Activated CD8-positive, alpha-beta T cell treated with anti-CD3 and anti-CD28 coated beads, Interleukin-2, amount 10 ng/mL, durations not matched to agents 7 days and 5 days (primary cell): ENCODE measurements at regions not wholly inside any gene's neighbourhood (a gene's known extent, or its start where the extent isn't known, plus 50 kb on each side); places are given as distances from the start of the nearest gene placed in this dataset.
"Not testable (repeated sequence)": the region's sequence is repeated elsewhere in the genome, so short reads cannot be mapped to it uniquely, and the experiment has no call there.

ENCODE experiments used
- ATAC-seq: fragments of 150-1000 bp; cut with Tn5 transposase; one replicate; pipeline ENCODE4 v1.10.0; 2021; ENCODE audit warnings: moderate library complexity
- CTCF ChIA-PET: fragments of 350-600 bp; sonication (Branson Sonifier 250); formaldehyde crosslinking; loops from one replicate; lab custom pipeline; 2021; ENCODE audit warnings: antibody characterized with exemption; lab: Charles Lee
- POLR2A ChIA-PET: fragments of 350-600 bp; sonication (Branson Sonifier 250); formaldehyde crosslinking; loops from one replicate; lab custom pipeline; 2021; ENCODE audit warnings: antibody characterized with exemption; lab: Charles Lee
- DNase-seq: peaks from one replicate; pipeline ENCODE4 v3.0.0-alpha.2; 2020
- H3K27ac Mint-ChIP-seq: one replicate; pipeline ENCODE4 v1.8.0; 2021; ENCODE audit warnings: mild to moderate bottlenecking, mixed read lengths
- H3K27me3 Mint-ChIP-seq: one replicate; pipeline ENCODE4 v1.8.0; 2021; ENCODE audit warnings: low read depth, mixed read lengths
- H3K36me3 Mint-ChIP-seq: one replicate; pipeline ENCODE4 v1.8.0; 2021; ENCODE audit warnings: low read depth, mixed read lengths
- H3K4me1 Mint-ChIP-seq: one replicate; pipeline ENCODE4 v1.8.0; 2021; ENCODE audit warnings: low read depth, mixed read lengths
- H3K4me3 Mint-ChIP-seq: one replicate; pipeline ENCODE4 v1.8.0; 2021; ENCODE audit warnings: mild to moderate bottlenecking, mixed read lengths
- H3K9me3 Mint-ChIP-seq: one replicate; pipeline ENCODE4 v1.8.0; 2022; ENCODE audit warnings: mixed read lengths; ENCODE audit not compliant: insufficient read depth

DNA sequence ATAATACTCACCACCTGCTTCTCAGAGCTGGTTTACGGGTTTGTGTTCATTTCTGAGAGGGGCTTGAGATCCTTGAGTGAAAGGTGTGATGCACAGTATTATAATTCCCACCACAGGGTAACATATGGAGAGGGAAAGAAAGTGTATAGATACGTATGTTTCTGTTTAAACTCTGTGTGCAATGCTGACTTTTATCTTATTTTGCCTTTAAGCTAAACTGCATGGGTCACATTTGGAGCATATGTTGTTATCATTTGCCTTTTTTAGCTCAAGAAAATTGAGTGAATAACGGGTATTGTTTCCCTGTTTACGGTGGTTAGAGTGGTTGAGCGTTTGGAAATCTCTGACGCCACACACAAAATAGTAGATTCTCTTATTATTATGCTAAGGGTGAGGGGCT is 191.1 kb upstream of the NFIA start:
- ChIA-PET POLR2A (no interaction called here), CTCF (no interaction called here)
- Mint-ChIP-seq H3K9me3 (no peaks in the 10 kb centered on the region), H3K27ac (no peak overlapping the region), H3K4me3 (no peak overlapping the region), H3K36me3 (no peaks in the 10 kb centered on the region), H3K27me3 (peaks cover 2% of the 10 kb centered on the region), H3K4me1 (no peaks in the 10 kb centered on the region)
- no peak for DNase-seq
- no peak for ATAC-seq

DNA sequence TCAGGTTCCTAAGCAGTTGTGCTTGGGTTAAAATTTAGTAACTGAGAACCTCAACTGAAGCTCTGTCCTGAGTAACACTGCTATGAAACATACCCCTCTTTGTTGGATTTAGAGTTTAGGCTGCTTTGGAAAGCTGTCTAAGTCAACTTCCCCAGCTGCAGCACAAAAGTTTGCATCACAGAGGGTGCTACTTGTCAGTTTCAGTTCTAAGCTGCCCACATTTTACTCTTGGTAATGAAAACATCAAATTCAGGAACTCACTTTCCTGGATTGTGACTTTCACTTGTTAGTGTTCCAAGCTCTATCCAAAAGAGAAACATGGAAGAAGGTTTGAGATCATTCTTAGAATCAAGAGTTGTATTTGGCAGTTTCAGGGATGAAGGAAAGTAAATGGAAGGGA is 191.7 kb upstream of the NFIA start:
- Mint-ChIP-seq H3K27me3 (peaks cover 7% of the 10 kb centered on the region), H3K4me3 (no peak overlapping the region), H3K4me1 (no peaks in the 10 kb centered on the region), H3K27ac (no peak overlapping the region), H3K36me3 (no peaks in the 10 kb centered on the region), H3K9me3 (no peaks in the 10 kb centered on the region)
- ATAC-seq = no peak
- no peak for DNase-seq
- ChIA-PET CTCF (no interaction called here), POLR2A (no interaction called here)

DNA sequence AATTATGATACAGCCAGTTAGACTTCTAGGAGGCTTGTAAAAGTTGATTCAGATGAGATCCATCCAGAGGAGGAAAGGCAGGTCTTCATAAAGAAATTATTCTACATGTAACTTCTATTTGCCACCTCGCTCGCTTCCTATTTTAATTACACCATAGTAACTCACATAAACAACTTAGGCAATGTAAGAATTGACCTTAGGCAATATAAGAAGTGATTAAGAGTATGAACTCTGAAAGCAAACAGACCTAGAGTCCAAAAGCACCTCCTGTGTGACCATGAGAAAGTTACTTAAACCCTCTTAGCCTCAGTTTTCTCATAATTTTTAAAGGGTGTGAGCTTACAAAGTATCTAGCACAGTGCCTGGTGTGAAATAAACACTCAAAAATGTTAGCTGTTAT is 192.7 kb upstream of the NFIA start:
- Mint-ChIP-seq H3K4me1 (no peaks in the 10 kb centered on the region), H3K27ac (no peak overlapping the region), H3K36me3 (no peaks in the 10 kb centered on the region), H3K27me3 (peaks cover 14% of the 10 kb centered on the region), H3K9me3 (no peaks in the 10 kb centered on the region), H3K4me3 (no peak overlapping the region)
- CTCF ChIA-PET = no interaction called here
- ATAC-seq (no peak), DNase-seq (no peak)
- POLR2A ChIA-PET = no interaction called here

- Mint-ChIP-seq H3K36me3 (no peaks in the 10 kb centered on the region), H3K9me3 (no peaks in the 10 kb centered on the region), H3K27me3 (peaks cover 14% of the 10 kb centered on the region), H3K4me3 (no peak overlapping the region), H3K27ac (no peak overlapping the region), H3K4me1 (no peaks in the 10 kb centered on the region)
- POLR2A ChIA-PET = no interaction called here
- CTCF ChIA-PET = no interaction called here
- ATAC-seq (no peak), DNase-seq (no peak)
These were observed 194.2 kb upstream of the NFIA start for GRCh38 chr1:60888126-60888525.

GRCh38 chr1:60886793-60887331 is 195.5 kb upstream of the NFIA start:
- no peaks in the 10 kb centered on the region for H3K9me3 Mint-ChIP-seq
- H3K27ac Mint-ChIP-seq = no peak overlapping the region
- ATAC-seq (no peak), DNase-seq (no peak)
- peaks cover 14% of the 10 kb centered on the region for H3K27me3 Mint-ChIP-seq
- CTCF ChIA-PET = no interaction called here
- POLR2A ChIA-PET = no interaction called here
- H3K4me3 Mint-ChIP-seq = no peak overlapping the region
- H3K4me1 Mint-ChIP-seq = no peaks in the 10 kb centered on the region
- no peaks in the 10 kb centered on the region for H3K36me3 Mint-ChIP-seq

- Mint-ChIP-seq H3K9me3 (no peaks in the 10 kb centered on the region), H3K27me3 (peaks cover 17% of the 10 kb centered on the region), H3K36me3 (no peaks in the 10 kb centered on the region), H3K27ac (no peak overlapping the region), H3K4me1 (no peaks in the 10 kb centered on the region), H3K4me3 (no peak overlapping the region)
- POLR2A ChIA-PET = no interaction called here
- DNase-seq (no peak), ATAC-seq (no peak)
- CTCF ChIA-PET = no interaction called here
These were observed 196.3 kb upstream of the NFIA start for GRCh38 chr1:60886090-60886489.

DNA sequence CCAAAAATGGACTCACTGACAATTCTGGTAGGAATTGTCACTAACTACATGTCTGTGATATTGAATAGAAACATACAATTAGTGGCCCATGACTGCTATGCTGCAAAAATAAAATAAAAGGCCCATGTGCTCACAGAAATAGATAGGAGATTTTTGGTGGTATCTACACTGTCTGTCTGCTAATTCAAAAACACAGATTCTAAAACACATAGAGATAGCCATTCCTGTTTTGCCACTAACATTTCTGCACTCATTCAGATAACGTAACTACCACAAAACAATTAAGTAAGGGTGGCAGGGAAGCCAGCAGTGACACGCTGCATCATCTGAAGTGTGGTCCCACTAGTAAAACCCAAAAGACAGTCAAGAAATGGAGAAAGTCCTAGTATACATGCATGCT is 202.2 kb upstream of the NFIA start:
- H3K27ac Mint-ChIP-seq = no peak overlapping the region
- CTCF ChIA-PET = no interaction called here
- H3K4me1 Mint-ChIP-seq = no peaks in the 10 kb centered on the region
- DNase-seq (no peak), ATAC-seq (no peak)
- H3K36me3 Mint-ChIP-seq = no peaks in the 10 kb centered on the region
- H3K4me3 Mint-ChIP-seq = no peak overlapping the region
- POLR2A ChIA-PET = no interaction called here
- peaks cover 8% of the 10 kb centered on the region for H3K27me3 Mint-ChIP-seq
- H3K9me3 Mint-ChIP-seq = no peaks in the 10 kb centered on the region

DNA sequence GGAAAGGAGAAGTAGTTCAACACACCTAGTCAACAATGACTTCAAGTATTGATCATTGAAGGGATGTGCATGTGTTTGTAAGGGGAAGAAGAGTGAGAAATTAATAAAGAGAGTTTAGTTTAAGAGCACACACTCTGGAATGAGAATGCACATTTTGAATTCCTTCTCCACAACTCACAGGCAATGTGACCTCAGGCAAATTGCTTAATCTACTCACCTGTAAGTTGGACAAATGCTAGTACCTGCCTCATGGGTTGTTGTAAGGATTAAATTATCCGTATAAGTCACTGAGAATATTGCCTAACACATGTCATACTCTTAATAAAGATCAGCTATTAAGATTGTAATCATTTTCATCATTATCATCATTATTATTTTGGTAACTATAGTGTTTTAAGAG is 204.0 kb upstream of the NFIA start:
- Mint-ChIP-seq H3K9me3 (no peaks in the 10 kb centered on the region), H3K27me3 (peaks cover 4% of the 10 kb centered on the region), H3K27ac (no peak overlapping the region), H3K4me1 (no peaks in the 10 kb centered on the region), H3K4me3 (no peak overlapping the region), H3K36me3 (no peaks in the 10 kb centered on the region)
- ATAC-seq (no peak), DNase-seq (no peak)
- ChIA-PET POLR2A (no interaction called here), CTCF (no interaction called here)

- Mint-ChIP-seq H3K36me3 (no peaks in the 10 kb centered on the region), H3K9me3 (no peaks in the 10 kb centered on the region), H3K27me3 (peaks cover 4% of the 10 kb centered on the region), H3K4me1 (no peaks in the 10 kb centered on the region), H3K27ac (no peak overlapping the region), H3K4me3 (no peak overlapping the region)
- no peak for DNase-seq
- ATAC-seq = no peak
- CTCF ChIA-PET = no interaction called here
- POLR2A ChIA-PET = no interaction called here
These were observed 205.0 kb upstream of the NFIA start for GRCh38 chr1:60877376-60877775.

DNA sequence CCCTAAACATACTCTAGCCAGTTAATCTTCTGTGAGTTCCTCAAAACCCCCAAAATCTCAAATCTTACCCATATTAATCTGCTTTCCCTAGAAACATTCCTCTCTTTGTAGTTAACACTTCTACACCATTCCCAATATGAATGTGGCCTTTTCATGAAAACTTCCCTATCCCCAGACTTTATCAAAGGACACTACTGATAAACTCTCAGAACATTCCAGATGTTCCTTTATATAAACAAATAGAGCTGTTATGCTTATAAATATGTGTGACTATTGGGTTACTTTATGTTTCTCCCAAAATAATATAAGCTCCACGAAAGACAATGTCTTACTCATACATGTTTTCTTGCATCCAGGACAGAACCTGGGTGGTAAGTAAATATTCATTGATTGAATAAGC is 205.4 kb upstream of the NFIA start:
- no peaks in the 10 kb centered on the region for H3K36me3 Mint-ChIP-seq
- H3K27me3 Mint-ChIP-seq = peaks cover 4% of the 10 kb centered on the region
- H3K9me3 Mint-ChIP-seq = no peaks in the 10 kb centered on the region
- no peak overlapping the region for H3K27ac Mint-ChIP-seq
- H3K4me1 Mint-ChIP-seq = no peaks in the 10 kb centered on the region
- ChIA-PET POLR2A (no interaction called here), CTCF (no interaction called here)
- no peak overlapping the region for H3K4me3 Mint-ChIP-seq
- ATAC-seq (no peak), DNase-seq (no peak)

GRCh38 chr1:60875138-60875537 is 207.2 kb upstream of the NFIA start:
- no peaks in the 10 kb centered on the region for H3K27me3 Mint-ChIP-seq
- ATAC-seq (no peak), DNase-seq (no peak)
- no peaks in the 10 kb centered on the region for H3K9me3 Mint-ChIP-seq
- no peaks in the 10 kb centered on the region for H3K36me3 Mint-ChIP-seq
- H3K4me3 Mint-ChIP-seq = no peak overlapping the region
- ChIA-PET POLR2A (no interaction called here), CTCF (no interaction called here)
- H3K4me1 Mint-ChIP-seq = no peaks in the 10 kb centered on the region
- H3K27ac Mint-ChIP-seq = no peak overlapping the region

GRCh38 chr1:60874718-60875117 is 207.6 kb upstream of the NFIA start:
- no peaks in the 10 kb centered on the region for H3K27me3 Mint-ChIP-seq
- no peak for DNase-seq
- no peak overlapping the region for H3K4me3 Mint-ChIP-seq
- ATAC-seq = no peak
- no peaks in the 10 kb centered on the region for H3K36me3 Mint-ChIP-seq
- ChIA-PET POLR2A (no interaction called here), CTCF (no interaction called here)
- no peaks in the 10 kb centered on the region for H3K4me1 Mint-ChIP-seq
- H3K9me3 Mint-ChIP-seq = no peaks in the 10 kb centered on the region
- no peak overlapping the region for H3K27ac Mint-ChIP-seq

DNA sequence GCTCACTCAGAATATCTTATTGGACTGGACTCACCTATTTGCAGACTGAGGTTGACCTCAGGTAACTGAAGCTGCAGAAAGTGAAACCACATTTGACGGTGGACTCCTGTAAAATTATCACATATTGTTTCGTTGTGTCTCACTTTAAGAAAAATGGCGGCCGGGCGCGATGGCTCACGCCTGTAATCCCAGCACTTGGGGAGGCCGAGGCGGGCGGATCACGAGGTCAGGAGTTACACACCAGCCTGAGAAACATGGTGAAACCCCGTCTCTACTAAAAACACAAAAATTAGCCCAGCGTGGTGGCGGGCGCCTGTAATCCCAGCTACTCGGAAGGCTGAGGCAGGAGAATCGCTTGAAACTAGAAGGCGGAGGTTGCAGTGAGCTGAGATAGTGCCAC is 209.0 kb upstream of the NFIA start:
- CTCF ChIA-PET, ATAC-seq, POLR2A ChIA-PET, H3K9me3 Mint-ChIP-seq, H3K4me3 Mint-ChIP-seq, H3K27me3 Mint-ChIP-seq, H3K27ac Mint-ChIP-seq, H3K36me3 Mint-ChIP-seq, DNase-seq, H3K4me1 Mint-ChIP-seq: not testable (repeated sequence)
